ENCODE measurements at regions not wholly inside any gene's neighbourhood (a gene's known extent, or its start where the extent isn't known, plus 50 kb on each side); places are given as distances from the start of the nearest gene placed in this dataset.

DNA sequence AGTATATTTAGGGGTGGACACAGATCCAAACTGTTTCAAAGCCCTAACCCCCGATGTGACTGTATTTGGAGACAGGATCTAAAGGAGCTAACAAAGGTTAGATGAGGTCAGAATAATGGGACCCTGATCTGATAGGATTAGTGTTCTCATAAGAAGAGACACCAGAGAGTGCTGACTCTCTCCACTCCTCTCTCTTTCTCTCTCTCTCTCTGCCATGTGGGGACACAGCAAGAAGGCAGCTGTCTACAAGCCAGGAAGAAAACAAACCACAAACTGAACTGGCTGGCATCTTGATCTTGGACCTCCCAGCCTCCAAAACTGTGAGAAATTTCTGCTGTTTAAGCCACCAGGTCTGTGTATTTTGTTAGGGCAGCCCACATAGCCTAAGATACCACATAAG is 84.7 kb upstream of the KDM7A start (continued):
- TF ChIP-seq, protein P1, sequence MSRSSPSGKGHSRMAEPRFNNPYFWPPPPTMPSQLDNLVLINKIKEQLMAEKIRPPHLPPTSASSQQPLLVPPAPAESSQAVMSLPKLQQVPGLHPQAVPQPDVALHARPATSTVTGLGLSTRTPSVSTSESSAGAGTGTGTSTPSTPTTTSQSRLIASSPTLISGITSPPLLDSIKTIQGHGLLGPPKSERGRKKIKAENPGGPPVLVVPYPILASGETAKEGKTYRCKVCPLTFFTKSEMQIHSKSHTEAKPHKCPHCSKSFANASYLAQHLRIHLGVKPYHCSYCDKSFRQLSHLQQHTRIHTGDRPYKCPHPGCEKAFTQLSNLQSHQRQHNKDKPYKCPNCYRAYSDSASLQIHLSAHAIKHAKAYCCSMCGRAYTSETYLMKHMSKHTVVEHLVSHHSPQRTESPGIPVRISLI (CRISPR knock-in tag; IDR thresholded peaks at IDR 0.05; ENCODE audit: borderline replicate concordance): no peak
- TF ChIP-seq, protein P2, sequence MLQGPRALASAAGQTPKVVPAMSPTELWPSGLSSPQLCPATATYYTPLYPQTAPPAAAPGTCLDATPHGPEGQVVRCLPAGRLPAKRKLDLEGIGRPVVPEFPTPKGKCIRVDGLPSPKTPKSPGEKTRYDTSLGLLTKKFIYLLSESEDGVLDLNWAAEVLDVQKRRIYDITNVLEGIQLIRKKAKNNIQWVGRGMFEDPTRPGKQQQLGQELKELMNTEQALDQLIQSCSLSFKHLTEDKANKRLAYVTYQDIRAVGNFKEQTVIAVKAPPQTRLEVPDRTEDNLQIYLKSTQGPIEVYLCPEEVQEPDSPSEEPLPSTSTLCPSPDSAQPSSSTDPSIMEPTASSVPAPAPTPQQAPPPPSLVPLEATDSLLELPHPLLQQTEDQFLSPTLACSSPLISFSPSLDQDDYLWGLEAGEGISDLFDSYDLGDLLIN (CRISPR knock-in tag; IDR thresholded peaks at IDR 0.05; ENCODE audit: borderline replicate concordance): no peak
- no peak for TF ChIP-seq ZFYVE20 (CRISPR knock-in tag; IDR thresholded peaks at IDR 0.05; ENCODE audit: borderline replicate concordance, low read depth)

DNA sequence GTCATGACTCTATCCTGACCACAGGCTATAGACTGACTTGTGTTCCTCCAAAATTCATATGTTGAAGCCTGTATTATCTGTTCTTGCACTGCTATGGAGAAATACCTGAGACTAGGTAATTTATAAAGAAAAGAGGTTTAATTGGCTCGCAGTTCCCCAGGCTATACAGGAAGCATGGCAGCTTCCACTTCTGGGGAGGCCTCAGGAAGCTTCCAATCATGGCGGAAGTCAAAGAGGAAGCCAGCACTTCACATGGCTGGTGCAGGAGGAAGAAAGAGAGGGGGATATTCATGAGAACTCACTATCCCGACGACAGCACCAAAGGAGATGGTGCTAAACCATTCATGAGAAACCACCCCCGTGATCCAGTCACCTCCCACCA is 84.3 kb upstream of the KDM7A start:
- intact Hi-C loops (cut with micrococcal nuclease; ENCODE audit: unreplicated experiment): no loop called here
- H3K4me2 ChIP-seq (ENCODE audit: low read depth, low read length): peak overlapping the region; percentile 46
- H3K4me1 ChIP-seq (ENCODE audit: insufficient read depth, low read length): peaks cover 58% of the 10 kb centered on the region
- POLR2A ChIA-PET: interaction anchor here (2.0 kb wide), 1 partner anchor 31 kb away, joined by 4 read pairs; no protein-coding TSS in a partner anchor
- no peaks in the 10 kb centered on the region for H3K9me3 ChIP-seq (ENCODE audit: low read length)
- H3K79me2 ChIP-seq (ENCODE audit: insufficient read depth, low read length): no peaks in the 10 kb centered on the region
- H3K9ac ChIP-seq (ENCODE audit: insufficient read depth, low read depth, low read length): no peak overlapping the region
- CTCF ChIA-PET (ENCODE audit: low intra/inter-chr PET ratio, low total read pairs): no interaction called here
- FAIRE-seq: no peak
- H3K27ac ChIP-seq (ENCODE audit: extremely low read length, insufficient read depth, low read length): no peak overlapping the region
- H4K20me1 ChIP-seq (ENCODE audit: insufficient read depth, low read length): no peaks in the 10 kb centered on the region
- no peak overlapping the region for H3K4me3 ChIP-seq (replicated peaks in 1 of 3; ENCODE audit: insufficient read depth in 1 of 3, low read depth in 2 of 3, low read length in 3 of 3)
- H3K27me3 ChIP-seq (ENCODE audit: control insufficient read depth in 1 of 2, insufficient read depth in 2 of 2, low read length in 2 of 2): peaks cover 0 to 7% of the 10 kb centered on the region in 2 experiments; a peak in 1 of 5 replicates
- no peak for DNase-seq (ENCODE audit: low spot score)
- ATAC-seq: no peak
- in situ Hi-C loops (cut with HindIII; ENCODE audit: extremely low pct_ligation_motif_present, low pct_unique_long_range_greater_than_20kb): no loop called here
- TF ChIP-seq ZNF773 (CRISPR knock-in tag; IDR thresholded peaks at IDR 0.05; ENCODE audit: borderline replicate concordance) (no peak), ZBTB1 (CRISPR knock-in tag; IDR thresholded peaks at IDR 0.05; ENCODE audit: borderline replicate concordance) (no peak), ZBTB20 (CRISPR knock-in tag; IDR thresholded peaks at IDR 0.05; ENCODE audit: borderline replicate concordance, low read depth) (no peak), SMC3 (IDR thresholded peaks at IDR 0.05; ENCODE audit: low read length) (no peak), NCOR1 (IDR thresholded peaks at IDR 0.05; ENCODE audit: borderline replicate concordance, low read length) (no peak), ZNF530 (CRISPR knock-in tag; IDR thresholded peaks at IDR 0.05; ENCODE audit: low read depth) (no peak)
- TF ChIP-seq, protein P3, sequence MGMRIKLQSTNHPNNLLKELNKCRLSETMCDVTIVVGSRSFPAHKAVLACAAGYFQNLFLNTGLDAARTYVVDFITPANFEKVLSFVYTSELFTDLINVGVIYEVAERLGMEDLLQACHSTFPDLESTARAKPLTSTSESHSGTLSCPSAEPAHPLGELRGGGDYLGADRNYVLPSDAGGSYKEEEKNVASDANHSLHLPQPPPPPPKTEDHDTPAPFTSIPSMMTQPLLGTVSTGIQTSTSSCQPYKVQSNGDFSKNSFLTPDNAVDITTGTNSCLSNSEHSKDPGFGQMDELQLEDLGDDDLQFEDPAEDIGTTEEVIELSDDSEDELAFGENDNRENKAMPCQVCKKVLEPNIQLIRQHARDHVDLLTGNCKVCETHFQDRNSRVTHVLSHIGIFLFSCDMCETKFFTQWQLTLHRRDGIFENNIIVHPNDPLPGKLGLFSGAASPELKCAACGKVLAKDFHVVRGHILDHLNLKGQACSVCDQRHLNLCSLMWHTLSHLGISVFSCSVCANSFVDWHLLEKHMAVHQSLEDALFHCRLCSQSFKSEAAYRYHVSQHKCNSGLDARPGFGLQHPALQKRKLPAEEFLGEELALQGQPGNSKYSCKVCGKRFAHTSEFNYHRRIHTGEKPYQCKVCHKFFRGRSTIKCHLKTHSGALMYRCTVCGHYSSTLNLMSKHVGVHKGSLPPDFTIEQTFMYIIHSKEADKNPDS (CRISPR knock-in tag; IDR thresholded peaks at IDR 0.05): no peak
- TF ChIP-seq, protein P4, sequence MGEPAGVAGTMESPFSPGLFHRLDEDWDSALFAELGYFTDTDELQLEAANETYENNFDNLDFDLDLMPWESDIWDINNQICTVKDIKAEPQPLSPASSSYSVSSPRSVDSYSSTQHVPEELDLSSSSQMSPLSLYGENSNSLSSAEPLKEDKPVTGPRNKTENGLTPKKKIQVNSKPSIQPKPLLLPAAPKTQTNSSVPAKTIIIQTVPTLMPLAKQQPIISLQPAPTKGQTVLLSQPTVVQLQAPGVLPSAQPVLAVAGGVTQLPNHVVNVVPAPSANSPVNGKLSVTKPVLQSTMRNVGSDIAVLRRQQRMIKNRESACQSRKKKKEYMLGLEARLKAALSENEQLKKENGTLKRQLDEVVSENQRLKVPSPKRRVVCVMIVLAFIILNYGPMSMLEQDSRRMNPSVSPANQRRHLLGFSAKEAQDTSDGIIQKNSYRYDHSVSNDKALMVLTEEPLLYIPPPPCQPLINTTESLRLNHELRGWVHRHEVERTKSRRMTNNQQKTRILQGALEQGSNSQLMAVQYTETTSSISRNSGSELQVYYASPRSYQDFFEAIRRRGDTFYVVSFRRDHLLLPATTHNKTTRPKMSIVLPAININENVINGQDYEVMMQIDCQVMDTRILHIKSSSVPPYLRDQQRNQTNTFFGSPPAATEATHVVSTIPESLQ (CRISPR knock-in tag; conservative IDR thresholded peaks at IDR 0.05): no peak
- H2AFZ ChIP-seq (ENCODE audit: low read length): no peak overlapping the region
- no peaks in the 10 kb centered on the region for H3K36me3 ChIP-seq (replicated peaks in 1 of 2; ENCODE audit: control insufficient read depth in 1 of 2, insufficient read depth in 2 of 2, low read length in 2 of 2)
- 65% methylated on average over 5 of the region's 5 CpGs for WGBS (ENCODE audit: low lambda C conversion rate)
- no TSS peak for BruUV-seq (replicated peaks)

Data from HepG2 (cell line).